Peyer's patch (tissue), 4 donors: ENCODE measurements at regions not wholly inside any gene's neighbourhood (a gene's known extent, or its start where the extent isn't known, plus 50 kb on each side); places are given as distances from the start of the nearest gene placed in this dataset.

Source experiments
- CTCF ChIP-seq, 6 experiments: fragments of 450-650 bp in 4 of 6; fragments of 200-600 bp in 2 of 6; sonication (generic) in 1 of 6; IDR thresholded peaks; one replicate each; pipeline ENCODE4 v1.5.1; 2017 to 2019; ENCODE audit warnings: antibody characterized with exemption in 6 of 6, mild to moderate bottlenecking in 3 of 6, moderate library complexity in 1 of 6
- POLR2A ChIP-seq, 2 donors: fragments of 450-650 bp; IDR thresholded peaks; one replicate each; pipeline ENCODE4 v1.5.1; 2017; ENCODE audit warnings: antibody characterized with exemption in 2 of 2, mild to moderate bottlenecking in 2 of 2, moderate library complexity in 2 of 2

GRCh38 chr11:127425281-127425680, 424.7 kb upstream of the KIRREL3 start:
- TF ChIP-seq CTCF (IDR thresholded peaks at IDR 0.05) (no peak), POLR2A (IDR thresholded peaks at IDR 0.05) (no peak)
